ENCODE measurements at regions not wholly inside any gene's neighbourhood (a gene's known extent, or its start where the extent isn't known, plus 50 kb on each side); places are given as distances from the start of the nearest gene placed in this dataset.
"Not testable (repeated sequence)": the region's sequence is repeated elsewhere in the genome, so short reads cannot be mapped to it uniquely, and the experiment has no call there.

DNA sequence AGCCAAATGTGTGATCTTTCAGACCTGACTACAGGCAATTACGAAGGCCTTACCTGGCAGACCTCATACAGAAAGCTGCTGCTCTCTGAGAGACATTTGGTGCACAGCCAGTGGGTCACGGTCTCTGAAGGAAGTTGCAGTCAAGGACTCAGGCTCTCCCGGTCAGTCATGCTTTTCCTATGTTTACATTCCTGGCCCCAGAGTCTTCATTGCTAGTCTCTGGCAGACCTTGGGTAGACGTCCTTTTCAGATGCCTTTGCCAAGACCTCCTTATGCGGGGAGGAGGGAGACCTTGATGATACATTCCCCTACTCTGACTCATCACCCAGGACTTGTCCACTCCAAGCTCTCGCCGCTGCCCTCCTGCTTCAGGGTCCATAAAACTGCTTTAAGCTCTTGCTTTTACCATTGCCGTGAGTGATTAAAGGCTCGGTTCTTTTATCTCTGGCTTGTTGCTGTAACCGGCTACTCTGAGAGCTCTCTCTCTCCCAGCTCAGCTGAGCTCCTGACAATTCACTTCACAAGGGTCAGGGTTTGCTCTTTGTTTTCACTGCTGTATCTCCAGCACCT, 62.0 kb upstream of the SLC35F5 start:
- no peak overlapping the region for H3K4me3 ChIP-seq (ENCODE audit: low read length)
- DNase-seq (ENCODE audit: low read depth) = peak; percentile 75
- TF ChIP-seq, protein P1, sequence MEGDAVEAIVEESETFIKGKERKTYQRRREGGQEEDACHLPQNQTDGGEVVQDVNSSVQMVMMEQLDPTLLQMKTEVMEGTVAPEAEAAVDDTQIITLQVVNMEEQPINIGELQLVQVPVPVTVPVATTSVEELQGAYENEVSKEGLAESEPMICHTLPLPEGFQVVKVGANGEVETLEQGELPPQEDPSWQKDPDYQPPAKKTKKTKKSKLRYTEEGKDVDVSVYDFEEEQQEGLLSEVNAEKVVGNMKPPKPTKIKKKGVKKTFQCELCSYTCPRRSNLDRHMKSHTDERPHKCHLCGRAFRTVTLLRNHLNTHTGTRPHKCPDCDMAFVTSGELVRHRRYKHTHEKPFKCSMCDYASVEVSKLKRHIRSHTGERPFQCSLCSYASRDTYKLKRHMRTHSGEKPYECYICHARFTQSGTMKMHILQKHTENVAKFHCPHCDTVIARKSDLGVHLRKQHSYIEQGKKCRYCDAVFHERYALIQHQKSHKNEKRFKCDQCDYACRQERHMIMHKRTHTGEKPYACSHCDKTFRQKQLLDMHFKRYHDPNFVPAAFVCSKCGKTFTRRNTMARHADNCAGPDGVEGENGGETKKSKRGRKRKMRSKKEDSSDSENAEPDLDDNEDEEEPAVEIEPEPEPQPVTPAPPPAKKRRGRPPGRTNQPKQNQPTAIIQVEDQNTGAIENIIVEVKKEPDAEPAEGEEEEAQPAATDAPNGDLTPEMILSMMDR (IDR thresholded peaks at IDR 0.05; ENCODE audit: insufficient read depth, low read depth, low read length, missing control alignments) = no peak

DNA sequence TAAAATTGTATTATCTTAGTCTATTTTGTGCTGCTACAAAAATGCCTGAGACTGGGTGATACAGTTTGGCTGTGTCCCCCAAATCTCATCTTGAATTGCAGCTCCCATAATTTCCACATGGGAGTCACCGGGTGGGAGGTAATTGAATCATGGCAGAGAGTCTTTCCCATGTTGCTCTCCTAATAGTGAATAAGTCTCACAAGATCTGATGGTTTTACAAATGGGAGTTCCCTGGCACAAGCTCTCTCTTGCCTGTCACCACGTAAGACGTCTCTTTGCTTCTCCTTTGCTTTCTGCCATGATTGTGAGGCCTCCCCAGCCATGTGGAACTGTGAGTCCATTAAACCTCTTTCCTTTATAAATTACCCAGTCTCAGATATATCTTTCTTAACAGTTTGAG, 57.0 kb upstream of the SLC35F5 start:
- DNase-seq (ENCODE audit: low read depth); H3K4me3 ChIP-seq (ENCODE audit: low read length): not testable (repeated sequence)

DNA sequence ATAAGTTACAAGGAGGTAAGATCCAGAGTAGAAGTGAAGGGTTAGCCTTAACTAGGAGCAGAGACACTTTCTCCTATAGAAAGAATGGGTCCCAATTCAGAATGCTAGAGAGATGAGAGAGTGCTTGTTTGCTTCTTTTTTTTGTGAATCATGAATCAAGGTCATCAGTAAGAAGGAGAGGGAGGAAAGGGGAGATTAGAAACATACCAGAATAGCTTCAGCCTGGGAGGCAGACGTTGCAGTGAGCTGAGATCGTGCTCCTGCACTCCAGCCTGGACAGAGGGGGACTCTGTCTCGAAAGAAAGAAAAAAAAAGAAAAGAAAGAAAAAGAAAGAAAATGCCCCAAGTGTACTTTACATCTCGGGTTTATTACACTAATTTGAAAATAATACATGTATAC, 55.8 kb upstream of the SLC35F5 start:
- DNase-seq (ENCODE audit: low read depth) = no peak

DNA sequence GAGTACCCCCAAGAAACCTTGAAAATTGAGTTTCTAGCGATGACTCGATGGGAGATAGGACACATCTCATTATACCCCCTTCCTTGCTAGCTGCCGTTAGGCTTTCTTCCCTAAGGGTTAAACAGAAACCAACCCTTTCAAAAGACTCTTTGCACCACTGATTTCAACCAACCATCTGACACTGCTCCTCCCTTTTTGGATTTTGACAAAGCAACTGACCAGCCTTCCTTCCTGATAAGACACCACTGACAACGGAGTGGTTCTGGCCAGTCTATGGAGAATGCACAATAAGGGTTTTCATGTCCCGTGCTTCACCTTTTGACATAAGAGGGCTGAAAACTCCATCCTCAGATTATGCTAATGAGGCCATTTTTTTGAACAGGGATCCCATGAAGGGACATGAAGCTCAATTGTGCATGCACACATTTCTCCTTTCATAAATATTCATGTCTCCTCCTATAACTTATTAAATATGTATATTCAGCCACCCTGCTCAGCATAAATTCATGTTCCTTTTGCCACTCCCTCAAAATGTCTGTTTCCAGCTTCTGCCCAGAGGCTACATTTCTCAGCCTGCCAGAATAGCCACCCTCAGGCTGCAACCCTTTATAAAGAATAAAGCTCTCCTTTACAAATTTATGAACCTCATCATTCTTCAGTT, 52.8 kb upstream of the SLC35F5 start:
- H3K4me3 ChIP-seq (ENCODE audit: low read length) = no peak overlapping the region
- DNase-seq (ENCODE audit: low read depth) = no peak
- TF ChIP-seq, protein P1 (IDR thresholded peaks at IDR 0.05; ENCODE audit: insufficient read depth, low read depth, low read length, missing control alignments) = no peak

More for the DNA sequence above, 55.8 kb upstream of the SLC35F5 start:
- TF ChIP-seq, protein P1 (IDR thresholded peaks at IDR 0.05; ENCODE audit: insufficient read depth, low read depth, low read length, missing control alignments) = no peak
- H3K4me3 ChIP-seq (ENCODE audit: low read length) = no peak overlapping the region

DNA sequence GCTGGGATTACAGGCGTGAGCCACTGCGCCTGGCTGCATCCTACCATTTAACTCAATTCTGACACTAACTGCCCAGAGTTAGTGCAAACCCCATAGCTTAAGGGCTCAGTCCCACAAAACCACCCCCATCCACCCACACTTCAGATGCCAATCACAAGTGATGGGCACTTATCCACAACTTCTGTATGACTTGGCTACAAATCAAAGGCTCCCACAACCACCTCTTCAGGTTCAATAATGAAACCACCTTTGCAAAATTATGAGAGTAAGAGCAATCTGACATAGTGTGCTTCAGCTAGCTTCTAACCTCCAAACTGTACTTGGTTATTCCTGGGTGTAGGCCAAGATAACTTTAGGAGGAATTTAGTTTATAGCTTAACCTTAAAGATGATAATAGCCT, 51.3 kb upstream of the SLC35F5 start:
- H3K4me3 ChIP-seq (ENCODE audit: low read length) = no peak overlapping the region
- DNase-seq (ENCODE audit: low read depth) = no peak
- TF ChIP-seq, protein P1 (IDR thresholded peaks at IDR 0.05; ENCODE audit: insufficient read depth, low read depth, low read length, missing control alignments) = no peak

DNA sequence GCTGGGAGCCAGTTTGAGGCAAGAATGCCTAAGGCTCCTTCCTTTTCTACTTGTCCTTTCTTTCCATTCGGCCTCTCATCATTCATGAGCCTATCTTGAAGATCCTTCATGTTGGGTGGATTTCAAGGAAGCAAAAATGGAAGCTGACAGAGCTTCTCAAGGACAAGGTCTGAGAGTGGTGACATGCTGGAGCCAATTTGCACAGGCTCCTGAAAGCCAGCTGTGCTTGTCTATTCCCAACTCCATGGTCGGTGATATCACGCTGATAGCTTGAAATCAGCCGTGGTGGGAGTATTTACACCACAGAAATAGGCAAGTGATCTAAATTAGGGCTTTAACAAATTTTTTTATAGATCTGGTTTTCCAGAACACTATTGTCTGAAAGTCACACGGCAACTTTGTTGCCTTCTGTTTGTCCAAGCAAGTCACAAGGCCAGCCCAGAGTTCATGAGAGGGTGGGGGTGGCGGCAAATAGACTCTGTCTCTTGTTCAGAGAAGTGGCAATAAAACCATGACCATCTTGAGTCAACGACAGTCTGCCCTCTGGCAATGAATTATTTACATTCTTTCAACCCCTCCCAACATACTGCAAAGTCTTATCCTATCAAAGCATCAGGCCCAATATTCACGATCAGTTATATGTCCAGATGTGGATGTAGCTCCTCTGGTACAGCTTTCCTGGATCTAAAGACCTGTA, 49.9 kb upstream of the SLC35F5 start:
- H3K4me3 ChIP-seq (ENCODE audit: low read length) = no peak overlapping the region
- DNase-seq (ENCODE audit: low read depth) = peak; percentile 15
- TF ChIP-seq, protein P1 (IDR thresholded peaks at IDR 0.05; ENCODE audit: insufficient read depth, low read depth, low read length, missing control alignments) = no peak

Data from epithelial cell of esophagus (primary cell).